ENCODE measurements at regions not wholly inside any gene's neighbourhood (a gene's known extent, or its start where the extent isn't known, plus 50 kb on each side); places are given as distances from the start of the nearest gene placed in this dataset.

GRCh38 chr14:41389355-41389754, 217.3 kb upstream of the LRFN5 start:
- no peak overlapping the region for H3K4me3 ChIP-seq (ENCODE audit: low read length)

GRCh38 chr14:41385797-41386196, 220.9 kb upstream of the LRFN5 start:
- no peak overlapping the region for H3K27ac ChIP-seq (ENCODE audit: low read length)
- H3K4me1 Mint-ChIP-seq = no peaks in the 10 kb centered on the region
- H3K9me3 ChIP-seq (ENCODE audit: control insufficient read depth, insufficient read depth, low read length) = peaks cover 2% of the 10 kb centered on the region
- no peaks in the 10 kb centered on the region for H3K27me3 ChIP-seq (ENCODE audit: control insufficient read depth, insufficient read depth, low read length)
- no CpG with 5 or more reads among the region's 1 CpG for WGBS (ENCODE audit: insufficient coverage)
- no peaks in the 10 kb centered on the region for H3K27me3 Mint-ChIP-seq (ENCODE audit: low read depth in 2 of 2)
- H3K4me3 ChIP-seq (ENCODE audit: low read length) = no peak overlapping the region
- ATAC-seq (no peak), DNase-seq (no peak)
- no peak overlapping the region for H3K4me3 Mint-ChIP-seq
- peaks cover 1 to 10% of the 10 kb centered on the region in 2 donors for H3K9me3 Mint-ChIP-seq
- peaks cover 11% of the 10 kb centered on the region for H3K36me3 Mint-ChIP-seq
- intact Hi-C loops (cut with micrococcal nuclease) = no loop called here
- H3K4me1 ChIP-seq (ENCODE audit: control insufficient read depth, insufficient read depth, low read length) = no peaks in the 10 kb centered on the region
- no peak overlapping the region for H3K27ac Mint-ChIP-seq
- TF ChIP-seq CTCF (IDR thresholded peaks at IDR 0.05) = no peak
- no peaks in the 10 kb centered on the region for H3K36me3 ChIP-seq (ENCODE audit: control insufficient read depth, insufficient read depth, low read length)

More at GRCh38 chr14:41389355-41389754, 217.3 kb upstream of the LRFN5 start:
- H3K9me3 ChIP-seq (ENCODE audit: control insufficient read depth, insufficient read depth, low read length) = no peaks in the 10 kb centered on the region
- no peak overlapping the region for H3K27ac ChIP-seq (ENCODE audit: low read length)
- Mint-ChIP-seq H3K4me3 (no peak overlapping the region), H3K27me3 (ENCODE audit: low read depth in 2 of 2) (no peaks in the 10 kb centered on the region), H3K27ac (no peak overlapping the region), H3K4me1 (no peaks in the 10 kb centered on the region), H3K36me3 (no peaks in the 10 kb centered on the region), H3K9me3 (peaks cover 6 to 9% of the 10 kb centered on the region in 2 donors)
- DNase-seq (no peak), ATAC-seq (no peak)
- no peaks in the 10 kb centered on the region for H3K36me3 ChIP-seq (ENCODE audit: control insufficient read depth, insufficient read depth, low read length)
- no peaks in the 10 kb centered on the region for H3K27me3 ChIP-seq (ENCODE audit: control insufficient read depth, insufficient read depth, low read length)
- no peak for TF ChIP-seq CTCF (IDR thresholded peaks at IDR 0.05)
- H3K4me1 ChIP-seq (ENCODE audit: control insufficient read depth, insufficient read depth, low read length) = no peaks in the 10 kb centered on the region
- no CpG with 5 or more reads among the region's 1 CpG for WGBS (ENCODE audit: insufficient coverage)
- intact Hi-C loops (cut with micrococcal nuclease) = no loop called here

GRCh38 chr14:41380017-41380416, 226.7 kb upstream of the LRFN5 start:
- Histone ChIP-seq H3K27me3 (ENCODE audit: control insufficient read depth, insufficient read depth, low read length) (no peaks in the 10 kb centered on the region), H3K4me1 (ENCODE audit: control insufficient read depth, insufficient read depth, low read length) (no peaks in the 10 kb centered on the region), H3K9me3 (ENCODE audit: control insufficient read depth, insufficient read depth, low read length) (peaks cover 2% of the 10 kb centered on the region), H3K4me3 (ENCODE audit: low read length) (no peak overlapping the region), H3K27ac (ENCODE audit: low read length) (no peak overlapping the region), H3K36me3 (ENCODE audit: control insufficient read depth, insufficient read depth, low read length) (no peaks in the 10 kb centered on the region)
- H3K4me1 Mint-ChIP-seq = no peaks in the 10 kb centered on the region
- peaks cover 5 to 8% of the 10 kb centered on the region in 2 donors for H3K9me3 Mint-ChIP-seq
- intact Hi-C loops (cut with micrococcal nuclease) = no loop called here
- no peak overlapping the region for H3K4me3 Mint-ChIP-seq
- peaks cover 11% of the 10 kb centered on the region for H3K36me3 Mint-ChIP-seq
- DNase-seq (no peak), ATAC-seq (no peak)
- no peak overlapping the region for H3K27ac Mint-ChIP-seq
- no peak for TF ChIP-seq CTCF (IDR thresholded peaks at IDR 0.05)
- H3K27me3 Mint-ChIP-seq (ENCODE audit: low read depth in 2 of 2) = no peaks in the 10 kb centered on the region

- H3K27ac Mint-ChIP-seq = no peak overlapping the region
- WGBS (ENCODE audit: insufficient coverage) = 70% methylated on average over 2 of the region's 2 CpGs
- intact Hi-C loops (cut with micrococcal nuclease) = no loop called here
- H3K27me3 ChIP-seq (ENCODE audit: control insufficient read depth, insufficient read depth, low read length) = no peaks in the 10 kb centered on the region
- H3K9me3 Mint-ChIP-seq = peaks cover 9 to 19% of the 10 kb centered on the region in 2 donors
- peaks cover 2% of the 10 kb centered on the region for H3K9me3 ChIP-seq (ENCODE audit: control insufficient read depth, insufficient read depth, low read length)
- no peaks in the 10 kb centered on the region for H3K36me3 ChIP-seq (ENCODE audit: control insufficient read depth, insufficient read depth, low read length)
- H3K4me1 Mint-ChIP-seq = no peaks in the 10 kb centered on the region
- peaks cover 3% of the 10 kb centered on the region for H3K36me3 Mint-ChIP-seq
- H3K4me1 ChIP-seq (ENCODE audit: control insufficient read depth, insufficient read depth, low read length) = no peaks in the 10 kb centered on the region
- no peak overlapping the region for H3K4me3 Mint-ChIP-seq
- no peaks in the 10 kb centered on the region for H3K27me3 Mint-ChIP-seq (ENCODE audit: low read depth in 2 of 2)
- no peak for ATAC-seq
- H3K27ac ChIP-seq (ENCODE audit: low read length) = no peak overlapping the region
- no peak for TF ChIP-seq CTCF (IDR thresholded peaks at IDR 0.05)
- H3K4me3 ChIP-seq (ENCODE audit: low read length) = no peak overlapping the region
- DNase-seq = no peak
Observed at GRCh38 chr14:41378526-41378925, 228.2 kb upstream of the LRFN5 start.
